Activated CD8-positive, alpha-beta T cell treated with anti-CD3 and anti-CD28 coated beads for 36 hours (primary cell): ENCODE measurements at regions not wholly inside any gene's neighbourhood (a gene's known extent, or its start where the extent isn't known, plus 50 kb on each side); places are given as distances from the start of the nearest gene placed in this dataset.

Experiments
- ATAC-seq: fragments of 200-7000 bp; cut with Tn5 transposase; one replicate; pipeline ENCODE4 v1.10.0; 2021; ENCODE audit warnings: mild to moderate bottlenecking, moderate library complexity
- CTCF ChIA-PET: fragments of 350-600 bp; sonication (Branson Sonifier 250); formaldehyde crosslinking; loops from one replicate; lab custom pipeline; 2021; ENCODE audit warnings: antibody characterized with exemption; lab: Charles Lee
- POLR2A ChIA-PET: fragments of 350-600 bp; sonication (Branson Sonifier 250); formaldehyde crosslinking; loops from one replicate; lab custom pipeline; 2021; ENCODE audit warnings: antibody characterized with exemption; lab: Charles Lee
- DNase-seq: peaks from one replicate; pipeline ENCODE4 v3.0.0-alpha.2; 2020
- H3K27ac Mint-ChIP-seq: one replicate; pipeline ENCODE4 v1.8.0; 2021; ENCODE audit warnings: mild to moderate bottlenecking, mixed read lengths
- H3K27me3 Mint-ChIP-seq: one replicate; pipeline ENCODE4 v1.8.0; 2021; ENCODE audit warnings: mixed read lengths
- H3K36me3 Mint-ChIP-seq: one replicate; pipeline ENCODE4 v1.8.0; 2021; ENCODE audit warnings: low read depth, mixed read lengths
- H3K4me1 Mint-ChIP-seq: one replicate; pipeline ENCODE4 v1.8.0; 2021; ENCODE audit warnings: low read depth, mixed read lengths
- H3K4me3 Mint-ChIP-seq: one replicate; pipeline ENCODE4 v1.8.0; 2021; ENCODE audit warnings: mild to moderate bottlenecking, moderate library complexity, mixed read lengths
- H3K9me3 Mint-ChIP-seq: one replicate; pipeline ENCODE4 v1.8.0; 2021; ENCODE audit warnings: mixed read lengths
- CTCF ChIP-seq: fragments of 200-600 bp; IDR thresholded peaks from one replicate; pipeline ENCODE4 v1.8.0; 2022; ENCODE audit warnings: antibody characterized with exemption, mild to moderate bottlenecking
- intact Hi-C: fragments of 100-400 bp; cut with micrococcal nuclease; formaldehyde crosslinking; loops from one replicate; pipeline ENCODE4 v1.10.0; 2022

DNA sequence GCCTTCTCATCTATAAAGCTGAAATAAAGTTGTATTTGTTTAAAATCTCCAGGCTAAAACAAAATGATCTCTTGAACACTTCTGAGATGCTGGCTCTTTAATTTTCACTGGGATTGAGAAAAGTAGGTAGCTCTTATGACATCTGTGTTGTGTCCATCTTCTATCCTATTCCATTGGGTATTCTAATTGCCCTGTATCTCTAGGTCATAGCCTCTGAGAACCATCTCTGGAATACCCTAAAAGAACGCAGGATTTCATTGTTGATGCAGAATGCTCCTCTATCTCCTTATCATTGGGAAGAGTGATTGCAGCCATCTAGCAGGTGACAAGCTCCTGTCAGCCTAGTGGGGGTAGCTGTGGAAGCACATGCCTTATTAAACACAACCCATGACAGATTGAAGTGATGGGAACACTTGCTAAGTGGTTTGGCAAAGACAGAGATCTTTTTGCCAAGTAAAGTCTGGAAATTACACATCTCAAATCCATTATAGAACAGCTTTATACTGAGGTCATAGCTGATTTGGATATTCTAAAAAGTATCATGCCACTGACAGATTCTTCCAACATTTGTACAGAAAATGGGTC lies 178.2 kb downstream of the TDRD15 start:
- H3K9me3 Mint-ChIP-seq = no peaks in the 10 kb centered on the region
- H3K27ac Mint-ChIP-seq = no peak overlapping the region
- no peaks in the 10 kb centered on the region for H3K36me3 Mint-ChIP-seq
- intact Hi-C loops = no loop called here
- no peaks in the 10 kb centered on the region for H3K27me3 Mint-ChIP-seq
- ATAC-seq (no peak), DNase-seq (no peak)
- no peaks in the 10 kb centered on the region for H3K4me1 Mint-ChIP-seq
- ChIA-PET POLR2A (no interaction called here), CTCF (interaction anchor here (1.1 kb wide), 1 partner anchor 16 kb away, joined by 3 read pairs; no protein-coding TSS in a partner anchor)
- no peak overlapping the region for H3K4me3 Mint-ChIP-seq
- no peak for TF ChIP-seq CTCF

DNA sequence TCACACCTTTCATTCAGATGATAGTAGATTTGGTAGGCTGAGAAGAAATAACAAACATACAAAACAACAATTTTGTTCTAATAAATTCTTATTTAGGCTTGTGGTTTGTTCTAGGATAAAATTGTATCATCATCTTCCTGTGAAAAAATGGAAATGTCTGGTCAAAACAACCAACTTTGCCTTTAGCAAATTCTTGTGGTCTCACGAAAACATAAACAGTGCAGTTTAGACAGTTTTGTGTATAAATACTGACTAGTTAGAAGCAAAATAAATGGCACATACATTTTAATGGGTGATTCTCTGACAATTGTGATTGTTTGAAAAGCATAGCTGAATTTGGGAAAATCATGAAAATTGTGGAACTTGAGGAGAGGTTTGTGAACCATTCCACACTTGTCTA lies 180.1 kb downstream of the TDRD15 start:
- ChIA-PET CTCF (interaction anchor here (1.4 kb wide), 1 partner anchor 8 kb away, joined by 3 read pairs; no protein-coding TSS in a partner anchor), POLR2A (no interaction called here)
- intact Hi-C loops = no loop called here
- DNase-seq (no peak), ATAC-seq (no peak)
- H3K27me3 Mint-ChIP-seq = no peaks in the 10 kb centered on the region
- no peaks in the 10 kb centered on the region for H3K36me3 Mint-ChIP-seq
- no peak overlapping the region for H3K27ac Mint-ChIP-seq
- H3K4me1 Mint-ChIP-seq = no peaks in the 10 kb centered on the region
- no peaks in the 10 kb centered on the region for H3K9me3 Mint-ChIP-seq
- H3K4me3 Mint-ChIP-seq = no peak overlapping the region
- no peak for TF ChIP-seq CTCF

DNA sequence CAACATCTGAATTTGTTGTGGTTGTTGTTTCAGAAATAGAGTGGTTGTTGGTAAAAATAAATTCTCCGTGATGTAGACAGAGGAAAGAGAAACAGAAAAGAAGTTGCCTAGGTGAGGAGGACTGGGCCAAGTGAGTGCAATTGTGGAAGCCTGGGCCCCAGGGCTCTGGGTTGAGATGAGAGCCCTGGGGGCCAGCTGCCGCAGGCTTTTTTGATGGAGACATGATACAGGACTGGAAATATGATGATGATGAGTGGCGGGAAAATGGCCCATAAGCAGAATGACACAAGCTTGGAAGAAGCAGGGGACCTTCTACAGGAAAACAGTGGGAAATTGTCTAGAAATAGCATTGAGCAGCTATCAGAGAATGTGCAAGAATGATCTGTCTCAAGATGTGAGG lies 181.8 kb downstream of the TDRD15 start:
- H3K36me3 Mint-ChIP-seq = no peaks in the 10 kb centered on the region
- no peak overlapping the region for H3K4me3 Mint-ChIP-seq
- no peaks in the 10 kb centered on the region for H3K4me1 Mint-ChIP-seq
- ChIA-PET CTCF (interaction anchor here (1.4 kb wide), 1 partner anchor 13 kb away, joined by 4 read pairs; no protein-coding TSS in a partner anchor), POLR2A (no interaction called here)
- no peak for TF ChIP-seq CTCF
- no peak for DNase-seq
- H3K27ac Mint-ChIP-seq = no peak overlapping the region
- ATAC-seq = no peak
- H3K27me3 Mint-ChIP-seq = no peaks in the 10 kb centered on the region
- no peaks in the 10 kb centered on the region for H3K9me3 Mint-ChIP-seq
- intact Hi-C loops = no loop called here

- Mint-ChIP-seq H3K27ac (no peak overlapping the region), H3K9me3 (no peaks in the 10 kb centered on the region), H3K4me3 (no peak overlapping the region), H3K4me1 (no peaks in the 10 kb centered on the region), H3K27me3 (no peaks in the 10 kb centered on the region), H3K36me3 (no peaks in the 10 kb centered on the region)
- DNase-seq (no peak), ATAC-seq (no peak)
- ChIA-PET POLR2A (no interaction called here), CTCF (no interaction called here)
- intact Hi-C loops = no loop called here
- no peak for TF ChIP-seq CTCF
Measured at GRCh38 chr2:21306235-21306634, 182.5 kb downstream of the TDRD15 start.

- Mint-ChIP-seq H3K4me3 (no peak overlapping the region), H3K27ac (no peak overlapping the region), H3K9me3 (no peaks in the 10 kb centered on the region), H3K27me3 (no peaks in the 10 kb centered on the region), H3K4me1 (no peaks in the 10 kb centered on the region), H3K36me3 (no peaks in the 10 kb centered on the region)
- CTCF ChIA-PET = interaction anchor here (1.0 kb wide), 1 partner anchor 10 kb away, joined by 3 read pairs; no protein-coding TSS in a partner anchor
- intact Hi-C loops = no loop called here
- ATAC-seq = no peak
- no peak for TF ChIP-seq CTCF
- POLR2A ChIA-PET = no interaction called here
- no peak for DNase-seq
Measured at GRCh38 chr2:21307037-21307436, 183.3 kb downstream of the TDRD15 start.
